Esophagus squamous epithelium (tissue), 4 donors: ENCODE measurements at regions not wholly inside any gene's neighbourhood (a gene's known extent, or its start where the extent isn't known, plus 50 kb on each side); places are given as distances from the start of the nearest gene placed in this dataset.

Experiments used
- CTCF ChIP-seq, 6 experiments: fragments of 450-650 bp in 4 of 6; fragments of 200-600 bp in 2 of 6; sonication (generic) in 2 of 6; IDR thresholded peaks; one replicate each; pipeline ENCODE4 v1.5.1; 2016 to 2019; ENCODE audit warnings: antibody characterized with exemption in 6 of 6, mild to moderate bottlenecking in 4 of 6, moderate library complexity in 4 of 6
- POLR2A ChIP-seq, 4 donors: fragments of 450-650 bp; IDR thresholded peaks; one replicate each; pipeline ENCODE4 v1.6.1; 2017; ENCODE audit warnings: antibody characterized with exemption in 4 of 4, mild to moderate bottlenecking in 4 of 4, moderate library complexity in 3 of 4

DNA sequence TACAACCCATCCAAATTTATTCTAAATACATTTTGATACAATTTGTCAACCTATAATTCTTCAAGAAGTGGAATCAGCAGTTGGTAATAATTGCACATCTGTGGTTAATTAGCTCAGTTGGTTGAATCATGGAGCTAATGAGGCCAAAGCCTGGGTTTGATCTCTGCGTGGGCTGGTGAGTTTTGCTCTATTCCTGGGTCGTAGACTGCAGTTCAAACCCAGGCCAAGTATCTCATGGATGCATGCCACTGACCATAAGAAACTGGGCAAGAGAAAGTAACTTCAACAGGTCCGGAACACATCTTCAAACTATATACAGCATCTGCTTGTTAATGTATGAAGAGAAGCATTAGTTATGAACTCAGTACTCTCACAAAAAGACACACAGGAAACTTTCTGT is 779.7 kb downstream of the USP25 start:
- TF ChIP-seq CTCF (IDR thresholded peaks at IDR 0.05) (no peak), POLR2A (IDR thresholded peaks at IDR 0.05) (no peak)
